HepG2 (cell line): ENCODE measurements at regions not wholly inside any gene's neighbourhood (a gene's known extent, or its start where the extent isn't known, plus 50 kb on each side); places are given as distances from the start of the nearest gene placed in this dataset.

Experiments
- ATAC-seq: fragments of 200-7000 bp; cut with Tn5 transposase; 3 replicates; pipeline ENCODE4 v1.9.1; 2020; ENCODE audit warnings: mild to moderate bottlenecking, moderate library complexity
- BruUV-seq: library from RNA; stranded (reverse); fragments of 400-500 nt; replicated peaks from 2 replicates; lab custom pipeline; 2021; lab: Mats Ljungman, UMichigan
- CTCF ChIA-PET: fragments of 300-600 bp; formaldehyde crosslinking; extraction: SDS; loops from one replicate; lab custom pipeline; 2021; ENCODE audit warnings: low total read pairs, inconsistent platforms, low intra/inter-chr PET ratio; lab: Yijun Ruan, JAX
- POLR2A ChIA-PET: fragments of 350-600 bp; sonication (Branson Sonifier 250); formaldehyde crosslinking; loops from one replicate; lab custom pipeline; 2020; ENCODE audit warnings: antibody characterized with exemption, inconsistent platforms; lab: Yijun Ruan, JAX
- DNase-seq: peaks from one replicate; pipeline ENCODE4 v3.0.0-alpha.2; 2015; ENCODE audit warnings: low spot score
- FAIRE-seq: peaks from 3 replicates; lab custom pipeline; 2011; peaks lifted over from hg19 to GRCh38; lab: Jason Lieb, UNC
- H2AFZ ChIP-seq: one replicate; pipeline ENCODE4 v1.6.1; 2011; ENCODE audit warnings: low read length, inconsistent platforms
- H3K27ac ChIP-seq: fragments of 300-600 bp; 3 replicates; pipeline ENCODE4 v1.8.0; 2011; ENCODE audit warnings: mixed run types, mild to moderate bottlenecking, mixed read lengths, low read length, inconsistent platforms; ENCODE audit not compliant: insufficient read depth; ENCODE audit errors: extremely low read length
- H3K27me3 ChIP-seq, 2 experiments: fragments of 200-600 bp in 1 of 2; 2 replicates in 1 of 2; 3 replicates in 1 of 2; pipeline versions ENCODE4 v1.6.0 to v1.8.0; 2011; ENCODE audit warnings: low read length in 2 of 2, mild to moderate bottlenecking in 2 of 2, moderate library complexity in 2 of 2, inconsistent platforms in 1 of 2; ENCODE audit not compliant: insufficient read depth in 2 of 2, control insufficient read depth in 1 of 2
- H3K36me3 ChIP-seq, 2 experiments: fragments of 200-600 bp in 1 of 2; replicated peaks in 1 of 2; 2 replicates in 1 of 2; 3 replicates in 1 of 2; pipeline versions ENCODE4 v1.5.1 to v1.8.0; 2011; ENCODE audit warnings: low read length in 2 of 2, inconsistent platforms in 1 of 2; ENCODE audit not compliant: insufficient read depth in 2 of 2, control insufficient read depth in 1 of 2
- H3K4me1 ChIP-seq: 2 replicates; pipeline ENCODE4 v1.5.1; 2012; ENCODE audit warnings: low read length, inconsistent platforms; ENCODE audit not compliant: insufficient read depth
- H3K4me2 ChIP-seq: 2 replicates; pipeline ENCODE4 v1.6.0; 2011; ENCODE audit warnings: low read depth, low read length, inconsistent platforms
- H3K4me3 ChIP-seq, 3 experiments: fragments of 200-600 bp in 1 of 3; sonication (generic), shearing (Covaris generic) in 1 of 3; replicated peaks in 1 of 3; 2 replicates each; pipeline ENCODE4 v1.5.1; 2011 to 2016; ENCODE audit warnings: low read length in 3 of 3, inconsistent platforms in 2 of 3, low read depth in 2 of 3, mild to moderate bottlenecking in 2 of 3, control low read depth in 1 of 3, mixed read lengths in 1 of 3; ENCODE audit not compliant: insufficient read depth in 1 of 3
- H3K79me2 ChIP-seq: one replicate; pipeline ENCODE4 v1.6.1; 2011; ENCODE audit warnings: low read length, inconsistent platforms; ENCODE audit not compliant: insufficient read depth
- H3K9ac ChIP-seq: 2 replicates; pipeline ENCODE4 v1.6.0; 2011; ENCODE audit warnings: mild to moderate bottlenecking, low read depth, low read length, inconsistent platforms; ENCODE audit not compliant: insufficient read depth
- H3K9me3 ChIP-seq: 2 replicates; pipeline ENCODE4 v1.5.1; 2012; ENCODE audit warnings: mild to moderate bottlenecking, low read length
- H4K20me1 ChIP-seq: 2 replicates; pipeline ENCODE4 v1.6.0; 2011; ENCODE audit warnings: inconsistent platforms, mild to moderate bottlenecking, low read length, moderate library complexity; ENCODE audit not compliant: insufficient read depth
- EED ChIP-seq: sonication (generic); formaldehyde crosslinking; IDR thresholded peaks from 2 replicates; pipeline ENCODE4 v1.5.0; 2020; ENCODE audit warnings: mild to moderate bottlenecking, missing genetic modification reagents
- GABPA ChIP-seq, 2 experiments: IDR thresholded peaks; 2 replicates each; pipeline ENCODE4 v1.6.1; 2011 to 2016; ENCODE audit warnings: low read depth in 2 of 2, low read length in 1 of 2, missing biosample characterization in 1 of 2, missing genetic modification characterization in 1 of 2
- PPARG ChIP-seq: conservative IDR thresholded peaks from 2 replicates; pipeline ENCODE4 v1.6.1; 2016; ENCODE audit warnings: missing biosample characterization, missing genetic modification reagents
- TAF15 ChIP-seq: fragments of 200-400 bp; formaldehyde crosslinking; IDR thresholded peaks from one replicate; pipeline ENCODE4 v1.6.1; 2018; ENCODE audit warnings: mild to moderate bottlenecking, low read depth, low read length; ENCODE audit not compliant: poor library complexity, severe bottlenecking
- THAP8 ChIP-seq: sonication (generic); formaldehyde crosslinking; IDR thresholded peaks from 2 replicates; pipeline ENCODE4 v1.5.1; 2020; ENCODE audit warnings: missing genetic modification reagents, mild to moderate bottlenecking, borderline replicate concordance
- ZNF263 ChIP-seq: sonication (generic); formaldehyde crosslinking; IDR thresholded peaks from 2 replicates; pipeline ENCODE4 v1.4.0; 2020; ENCODE audit warnings: missing genetic modification reagents
- ZNF773 ChIP-seq: sonication (generic); formaldehyde crosslinking; IDR thresholded peaks from 2 replicates; pipeline ENCODE4 v1.4.0; 2020; ENCODE audit warnings: missing genetic modification reagents, borderline replicate concordance
- ZNF792 ChIP-seq: IDR thresholded peaks from 2 replicates; pipeline ENCODE4 v1.6.1; 2016
- WGBS: methylation state at CpG from one replicate; pipeline ENCODE4 v1.1.6; 2017; ENCODE audit warnings: low lambda C conversion rate; 5-methylcytosine and 5-hydroxymethylcytosine counted together
- in situ Hi-C: cut with HindIII; loops from 2 replicates; pipeline ENCODE4 v1.10.0; 2017; ENCODE audit warnings: low pct_unique_long_range_greater_than_20kb; ENCODE audit not compliant: extremely low pct_ligation_motif_present
- intact Hi-C: fragments of 100-400 bp; cut with micrococcal nuclease; formaldehyde crosslinking; loops from one replicate; pipeline ENCODE4 v1.10.0; 2022; ENCODE audit not compliant: unreplicated experiment
- TF ChIP-seq, protein P1 (sequence below): IDR thresholded peaks from 2 replicates; pipeline ENCODE4 v1.6.1; 2016; ENCODE audit warnings: missing biosample characterization, missing genetic modification reagents, low read depth
- TF ChIP-seq, protein P2 (sequence below): sonication (generic); formaldehyde crosslinking; IDR thresholded peaks from 2 replicates; pipeline ENCODE4 v1.4.0; 2020; ENCODE audit warnings: mild to moderate bottlenecking, low read depth, missing genetic modification reagents

- H3K4me3 ChIP-seq = no peak overlapping the region
- no peak overlapping the region for H2AFZ ChIP-seq
- no peaks in the 10 kb centered on the region for H3K9me3 ChIP-seq
- H3K4me2 ChIP-seq = no peak overlapping the region
- WGBS = 94% methylated on average over 4 of the region's 4 CpGs
- BruUV-seq = no TSS peak
- no peaks in the 10 kb centered on the region for H3K79me2 ChIP-seq
- in situ Hi-C loops = no loop called here
- no peaks in the 10 kb centered on the region for H3K27me3 ChIP-seq
- no peak for DNase-seq
- no peaks in the 10 kb centered on the region for H3K36me3 ChIP-seq
- no peak for ATAC-seq
- no peak for TF ChIP-seq ZNF773 (CRISPR knock-in tag)
- TF ChIP-seq ZNF263 (CRISPR knock-in tag) = no peak
- no peak for TF ChIP-seq EED (CRISPR knock-in tag)
- TF ChIP-seq, protein P1, sequence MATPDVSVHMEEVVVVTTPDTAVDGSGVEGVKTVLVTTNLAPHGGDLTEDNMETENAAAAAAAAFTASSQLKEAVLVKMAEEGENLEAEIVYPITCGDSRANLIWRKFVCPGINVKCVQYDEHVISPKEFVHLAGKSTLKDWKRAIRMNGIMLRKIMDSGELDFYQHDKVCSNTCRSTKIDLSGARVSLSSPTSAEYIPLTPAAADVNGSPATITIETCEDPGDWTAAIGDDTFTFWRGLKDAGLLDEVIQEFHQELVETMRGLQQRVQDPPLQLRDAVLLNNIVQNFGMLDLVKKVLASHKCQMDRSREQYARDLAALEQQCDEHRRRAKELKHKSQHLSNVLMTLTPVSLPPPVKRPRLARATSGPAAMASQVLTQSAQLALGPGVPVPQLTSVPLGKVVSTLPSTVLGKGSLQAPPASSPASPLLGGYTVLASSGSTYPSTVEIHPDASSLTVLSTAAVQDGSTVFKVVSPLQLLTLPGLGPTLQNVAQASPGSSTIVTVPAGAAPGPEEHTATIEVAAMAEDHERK (CRISPR knock-in tag) = no peak
- TF ChIP-seq GABPA (IDR thresholded peaks at IDR 0.05; ENCODE audit: low read depth, low read length) = no peak
- no peak for TF ChIP-seq GABPA (CRISPR knock-in tag; IDR thresholded peaks at IDR 0.05; ENCODE audit: low read depth)
- TF ChIP-seq PPARG (CRISPR knock-in tag) = no peak
- TF ChIP-seq THAP8 = no peak
- TF ChIP-seq ZNF792 = no peak
- TF ChIP-seq, protein P2, sequence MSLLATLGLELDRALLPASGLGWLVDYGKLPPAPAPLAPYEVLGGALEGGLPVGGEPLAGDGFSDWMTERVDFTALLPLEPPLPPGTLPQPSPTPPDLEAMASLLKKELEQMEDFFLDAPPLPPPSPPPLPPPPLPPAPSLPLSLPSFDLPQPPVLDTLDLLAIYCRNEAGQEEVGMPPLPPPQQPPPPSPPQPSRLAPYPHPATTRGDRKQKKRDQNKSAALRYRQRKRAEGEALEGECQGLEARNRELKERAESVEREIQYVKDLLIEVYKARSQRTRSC (CRISPR knock-in tag) = no peak
- TF ChIP-seq TAF15 = no peak
- TF ChIP-seq, all 625 proteins: peak for 0
- FAIRE-seq = no peak
- Histone ChIP-seq H3K9ac (no peak overlapping the region), H3K27ac (no peak overlapping the region), H3K4me1 (peaks cover 57% of the 10 kb centered on the region), H4K20me1 (no peaks in the 10 kb centered on the region)
- CTCF ChIA-PET = no interaction called here
- POLR2A ChIA-PET = no interaction called here
- intact Hi-C loops = no loop called here
These were observed 143.4 kb upstream of the SOX4 start for GRCh38 chr6:21450149-21450548.
